ENCODE measurements at regions not wholly inside any gene's neighbourhood (a gene's known extent, or its start where the extent isn't known, plus 50 kb on each side); places are given as distances from the start of the nearest gene placed in this dataset.

DNA sequence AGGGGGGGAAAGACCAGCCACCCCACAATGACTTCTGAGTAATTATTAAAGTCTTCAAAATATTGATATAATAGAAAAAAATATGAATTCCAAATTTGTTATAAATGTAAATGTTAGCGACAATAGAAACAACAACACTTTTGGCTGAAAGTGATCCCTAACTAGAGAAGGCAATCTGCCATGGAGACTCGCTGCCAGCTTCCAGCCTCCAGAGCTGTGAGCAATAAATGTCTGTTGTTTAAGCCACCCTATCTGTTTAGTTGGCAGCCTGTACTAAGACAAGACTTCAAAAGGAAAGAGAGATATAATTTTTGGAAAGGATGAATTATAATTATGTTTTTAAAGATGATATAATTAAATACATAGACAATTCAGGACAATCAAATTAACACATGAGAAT lies 130.8 kb upstream of the HSFY2 start:
- TF ChIP-seq, protein P1, sequence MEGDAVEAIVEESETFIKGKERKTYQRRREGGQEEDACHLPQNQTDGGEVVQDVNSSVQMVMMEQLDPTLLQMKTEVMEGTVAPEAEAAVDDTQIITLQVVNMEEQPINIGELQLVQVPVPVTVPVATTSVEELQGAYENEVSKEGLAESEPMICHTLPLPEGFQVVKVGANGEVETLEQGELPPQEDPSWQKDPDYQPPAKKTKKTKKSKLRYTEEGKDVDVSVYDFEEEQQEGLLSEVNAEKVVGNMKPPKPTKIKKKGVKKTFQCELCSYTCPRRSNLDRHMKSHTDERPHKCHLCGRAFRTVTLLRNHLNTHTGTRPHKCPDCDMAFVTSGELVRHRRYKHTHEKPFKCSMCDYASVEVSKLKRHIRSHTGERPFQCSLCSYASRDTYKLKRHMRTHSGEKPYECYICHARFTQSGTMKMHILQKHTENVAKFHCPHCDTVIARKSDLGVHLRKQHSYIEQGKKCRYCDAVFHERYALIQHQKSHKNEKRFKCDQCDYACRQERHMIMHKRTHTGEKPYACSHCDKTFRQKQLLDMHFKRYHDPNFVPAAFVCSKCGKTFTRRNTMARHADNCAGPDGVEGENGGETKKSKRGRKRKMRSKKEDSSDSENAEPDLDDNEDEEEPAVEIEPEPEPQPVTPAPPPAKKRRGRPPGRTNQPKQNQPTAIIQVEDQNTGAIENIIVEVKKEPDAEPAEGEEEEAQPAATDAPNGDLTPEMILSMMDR (IDR thresholded peaks at IDR 0.05): no peak
- TF ChIP-seq ZFX (IDR thresholded peaks at IDR 0.05; ENCODE audit: borderline replicate concordance): no peak
